ENCODE measurements at regions not wholly inside any gene's neighbourhood (a gene's known extent, or its start where the extent isn't known, plus 50 kb on each side); places are given as distances from the start of the nearest gene placed in this dataset.

- DNase-seq (ENCODE audit: low read depth, low spot score) (no peak), ATAC-seq (no peak)
- ChIA-PET RAD21 (ENCODE audit: low non-redundant PET in 1 of 2, low total read pairs in 2 of 2, uncharacterized antibody in 2 of 2, unreplicated experiment in 2 of 2) (no interaction called here), POLR2A (no interaction called here), CTCF (no interaction called here)
- no peak overlapping the region for H3K9ac ChIP-seq (ENCODE audit: low read length)
- H3K36me3 ChIP-seq (ENCODE audit: control insufficient read depth in 1 of 2, insufficient read depth in 2 of 2, low read length in 2 of 2): no peaks in the 10 kb centered on the region
- H4K20me1 ChIP-seq (ENCODE audit: insufficient read depth): no peaks in the 10 kb centered on the region
- intact Hi-C loops (cut with micrococcal nuclease): no loop called here
- H3K27ac ChIP-seq (ENCODE audit: low read depth, low read length): no peak overlapping the region
- H3K9me2 ChIP-seq (ENCODE audit: insufficient read depth): no peaks in the 10 kb centered on the region
- H3K4me3 ChIP-seq (replicated peaks in 1 of 2; ENCODE audit: low read depth in 1 of 2, low read length in 2 of 2): no peak overlapping the region
- H3K27me3 ChIP-seq (ENCODE audit: insufficient read depth, low read length): no peaks in the 10 kb centered on the region
- H3K79me2 ChIP-seq (ENCODE audit: insufficient read depth, low read length): no peaks in the 10 kb centered on the region
- BruUV-seq (replicated peaks): no TSS peak
- no peaks in the 10 kb centered on the region for H3K4me1 ChIP-seq (ENCODE audit: control insufficient read depth in 1 of 2, insufficient read depth in 2 of 2, low read length in 2 of 2)
- H3K4me2 ChIP-seq (ENCODE audit: low read length): no peak overlapping the region
- peaks cover 7 to 28% of the 10 kb centered on the region in 2 experiments; a peak in 2 of 4 replicates for H3K9me3 ChIP-seq (ENCODE audit: control insufficient read depth in 1 of 2, insufficient read depth in 1 of 2, low read depth in 1 of 2, low read length in 2 of 2)
- no peak for TF ChIP-seq POLR2AphosphoS5 (IDR thresholded peaks at IDR 0.05; ENCODE audit: low read depth, low read length)
- TF ChIP-seq, protein P1, sequence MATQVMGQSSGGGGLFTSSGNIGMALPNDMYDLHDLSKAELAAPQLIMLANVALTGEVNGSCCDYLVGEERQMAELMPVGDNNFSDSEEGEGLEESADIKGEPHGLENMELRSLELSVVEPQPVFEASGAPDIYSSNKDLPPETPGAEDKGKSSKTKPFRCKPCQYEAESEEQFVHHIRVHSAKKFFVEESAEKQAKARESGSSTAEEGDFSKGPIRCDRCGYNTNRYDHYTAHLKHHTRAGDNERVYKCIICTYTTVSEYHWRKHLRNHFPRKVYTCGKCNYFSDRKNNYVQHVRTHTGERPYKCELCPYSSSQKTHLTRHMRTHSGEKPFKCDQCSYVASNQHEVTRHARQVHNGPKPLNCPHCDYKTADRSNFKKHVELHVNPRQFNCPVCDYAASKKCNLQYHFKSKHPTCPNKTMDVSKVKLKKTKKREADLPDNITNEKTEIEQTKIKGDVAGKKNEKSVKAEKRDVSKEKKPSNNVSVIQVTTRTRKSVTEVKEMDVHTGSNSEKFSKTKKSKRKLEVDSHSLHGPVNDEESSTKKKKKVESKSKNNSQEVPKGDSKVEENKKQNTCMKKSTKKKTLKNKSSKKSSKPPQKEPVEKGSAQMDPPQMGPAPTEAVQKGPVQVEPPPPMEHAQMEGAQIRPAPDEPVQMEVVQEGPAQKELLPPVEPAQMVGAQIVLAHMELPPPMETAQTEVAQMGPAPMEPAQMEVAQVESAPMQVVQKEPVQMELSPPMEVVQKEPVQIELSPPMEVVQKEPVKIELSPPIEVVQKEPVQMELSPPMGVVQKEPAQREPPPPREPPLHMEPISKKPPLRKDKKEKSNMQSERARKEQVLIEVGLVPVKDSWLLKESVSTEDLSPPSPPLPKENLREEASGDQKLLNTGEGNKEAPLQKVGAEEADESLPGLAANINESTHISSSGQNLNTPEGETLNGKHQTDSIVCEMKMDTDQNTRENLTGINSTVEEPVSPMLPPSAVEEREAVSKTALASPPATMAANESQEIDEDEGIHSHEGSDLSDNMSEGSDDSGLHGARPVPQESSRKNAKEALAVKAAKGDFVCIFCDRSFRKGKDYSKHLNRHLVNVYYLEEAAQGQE (IDR thresholded peaks at IDR 0.05; ENCODE audit: low read depth): no peak
- no peak for TF ChIP-seq POLR2A (IDR thresholded peaks at IDR 0.05; ENCODE audit: borderline replicate concordance, extremely low read depth, insufficient read depth, insufficient read length)
- no peak for TF ChIP-seq ZBTB33 (IDR thresholded peaks at IDR 0.05; ENCODE audit: extremely low read depth, insufficient replicate concordance, low read length)
- TF ChIP-seq YY1 (IDR thresholded peaks at IDR 0.05; ENCODE audit: extremely low read depth, insufficient replicate concordance, low read depth, low read length): no peak
- TF ChIP-seq, protein P2, sequence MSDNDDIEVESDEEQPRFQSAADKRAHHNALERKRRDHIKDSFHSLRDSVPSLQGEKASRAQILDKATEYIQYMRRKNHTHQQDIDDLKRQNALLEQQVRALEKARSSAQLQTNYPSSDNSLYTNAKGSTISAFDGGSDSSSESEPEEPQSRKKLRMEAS (IDR thresholded peaks at IDR 0.05): no peak
- no peak for TF ChIP-seq ZFX (IDR thresholded peaks at IDR 0.05)
- TF ChIP-seq CTCF (IDR thresholded peaks at IDR 0.05 in 2 of 3, conservative IDR thresholded peaks at IDR 0.05 in 1 of 3; ENCODE audit: borderline replicate concordance in 1 of 3, insufficient read depth in 1 of 3, low read depth in 2 of 3, low read length in 2 of 3): no peak
- TF ChIP-seq EZH2 (IDR thresholded peaks at IDR 0.05): no peak
- TF ChIP-seq TCF7L2 (IDR thresholded peaks at IDR 0.05; ENCODE audit: borderline replicate concordance, extremely low read depth, insufficient read depth, insufficient read length): no peak
- TF ChIP-seq CBX3 (IDR thresholded peaks at IDR 0.05; ENCODE audit: low read depth): no peak
- TF ChIP-seq FOSL1 (IDR thresholded peaks at IDR 0.05; ENCODE audit: low read depth): no peak
- no peak for TF ChIP-seq ATF3 (IDR thresholded peaks at IDR 0.05)
- TF ChIP-seq RAD21 (IDR thresholded peaks at IDR 0.05; ENCODE audit: low read depth): no peak
- no peak for TF ChIP-seq ZNF274 (IDR thresholded peaks at IDR 0.05; ENCODE audit: low read depth, low read length)
- no peak overlapping the region for H2AFZ ChIP-seq (ENCODE audit: low read depth, low read length, poor library complexity, severe bottlenecking)
Measured at GRCh38 chr18:73590950-73591349, 556.7 kb downstream of the FBXO15 start.
